ENCODE measurements at regions not wholly inside any gene's neighbourhood (a gene's known extent, or its start where the extent isn't known, plus 50 kb on each side); places are given as distances from the start of the nearest gene placed in this dataset.

GRCh38 chr13:69319656-69320055 lies 788.0 kb upstream of the ATXN8OS start:
- H3K9ac ChIP-seq (ENCODE audit: low read length) = no peak overlapping the region
- ATAC-seq = no peak
- H3K4me3 ChIP-seq (ENCODE audit: low read length) = no peak overlapping the region
- DNase-seq = no peak
- CTCF ChIA-PET = no interaction called here
- H3K4me1 ChIP-seq (ENCODE audit: insufficient read depth, low read length) = no peaks in the 10 kb centered on the region
- H3K36me3 ChIP-seq (ENCODE audit: low read depth, low read length) = no peaks in the 10 kb centered on the region
- no peak overlapping the region for H3K4me2 ChIP-seq (ENCODE audit: low read length)
- no peaks in the 10 kb centered on the region for H4K20me1 ChIP-seq (ENCODE audit: low read length)
- H3K27ac ChIP-seq (ENCODE audit: low read length) = no peak overlapping the region
- H2AFZ ChIP-seq (ENCODE audit: low read length) = no peak overlapping the region
- H3K27me3 ChIP-seq (ENCODE audit: low read length) = no peaks in the 10 kb centered on the region
- H3F3A ChIP-seq (ENCODE audit: low read length, unreplicated experiment) = no peaks in the 10 kb centered on the region
- TF ChIP-seq CTCF (conservative IDR thresholded peaks at IDR 0.05; ENCODE audit: low read depth, low read length) (no peak), EZH2phosphoT487 (IDR thresholded peaks at IDR 0.05; ENCODE audit: borderline replicate concordance, low read length) (no peak), EZH2 (IDR thresholded peaks at IDR 0.05; ENCODE audit: low read length, unreplicated experiment) (no peak)
- intact Hi-C loops (cut with micrococcal nuclease) = loop anchor here (5.0 to 10.0 kb wide), 2 partner anchors 205 to 392 kb away; no protein-coding TSS in a partner anchor
- H3K79me2 ChIP-seq (ENCODE audit: low read length) = no peaks in the 10 kb centered on the region
- no peaks in the 10 kb centered on the region for H3K9me3 ChIP-seq (ENCODE audit: low read length)
- BruUV-seq (replicated peaks) = no TSS peak
- POLR2A ChIA-PET (ENCODE audit: unreplicated experiment) = no interaction called here
- no peaks in the 10 kb centered on the region for H3K9me2 ChIP-seq (replicated peaks; ENCODE audit: low read length)

- Histone ChIP-seq H3K36me3 (ENCODE audit: low read depth, low read length) (no peaks in the 10 kb centered on the region), H3K9me3 (ENCODE audit: low read length) (no peaks in the 10 kb centered on the region), H3K79me2 (ENCODE audit: low read length) (no peaks in the 10 kb centered on the region), H4K20me1 (ENCODE audit: low read length) (no peaks in the 10 kb centered on the region), H3K4me2 (ENCODE audit: low read length) (no peak overlapping the region), H3F3A (ENCODE audit: low read length, unreplicated experiment) (no peaks in the 10 kb centered on the region), H3K4me3 (ENCODE audit: low read length) (no peak overlapping the region), H3K27me3 (ENCODE audit: low read length) (no peaks in the 10 kb centered on the region), H3K27ac (ENCODE audit: low read length) (no peak overlapping the region), H3K9ac (ENCODE audit: low read length) (no peak overlapping the region), H2AFZ (ENCODE audit: low read length) (no peak overlapping the region), H3K4me1 (ENCODE audit: insufficient read depth, low read length) (no peaks in the 10 kb centered on the region), H3K9me2 (replicated peaks; ENCODE audit: low read length) (no peaks in the 10 kb centered on the region)
- CTCF ChIA-PET = no interaction called here
- ATAC-seq (no peak), DNase-seq (no peak)
- TF ChIP-seq EZH2phosphoT487 (IDR thresholded peaks at IDR 0.05; ENCODE audit: borderline replicate concordance, low read length) = no peak
- TF ChIP-seq EZH2 (IDR thresholded peaks at IDR 0.05; ENCODE audit: low read length, unreplicated experiment) = no peak
- no peak for TF ChIP-seq CTCF (conservative IDR thresholded peaks at IDR 0.05; ENCODE audit: low read depth, low read length)
- intact Hi-C loops (cut with micrococcal nuclease) = no loop called here
- POLR2A ChIA-PET (ENCODE audit: unreplicated experiment) = no interaction called here
- no TSS peak for BruUV-seq (replicated peaks)
Measured at GRCh38 chr13:69315039-69315438, 792.6 kb upstream of the ATXN8OS start.

- H3F3A ChIP-seq (ENCODE audit: low read length, unreplicated experiment) = no peaks in the 10 kb centered on the region
- H3K4me1 ChIP-seq (ENCODE audit: insufficient read depth, low read length) = no peaks in the 10 kb centered on the region
- TF ChIP-seq CTCF (conservative IDR thresholded peaks at IDR 0.05; ENCODE audit: low read depth, low read length) (no peak), EZH2phosphoT487 (IDR thresholded peaks at IDR 0.05; ENCODE audit: borderline replicate concordance, low read length) (no peak), EZH2 (IDR thresholded peaks at IDR 0.05; ENCODE audit: low read length, unreplicated experiment) (no peak)
- DNase-seq (no peak), ATAC-seq (no peak)
- no peak overlapping the region for H3K9ac ChIP-seq (ENCODE audit: low read length)
- no peaks in the 10 kb centered on the region for H3K36me3 ChIP-seq (ENCODE audit: low read depth, low read length)
- ChIA-PET CTCF (no interaction called here), POLR2A (ENCODE audit: unreplicated experiment) (no interaction called here)
- H3K4me3 ChIP-seq (ENCODE audit: low read length) = no peak overlapping the region
- H4K20me1 ChIP-seq (ENCODE audit: low read length) = no peaks in the 10 kb centered on the region
- H3K4me2 ChIP-seq (ENCODE audit: low read length) = no peak overlapping the region
- no peaks in the 10 kb centered on the region for H3K9me2 ChIP-seq (replicated peaks; ENCODE audit: low read length)
- H3K27me3 ChIP-seq (ENCODE audit: low read length) = no peaks in the 10 kb centered on the region
- no TSS peak for BruUV-seq (replicated peaks)
- no peaks in the 10 kb centered on the region for H3K79me2 ChIP-seq (ENCODE audit: low read length)
- intact Hi-C loops (cut with micrococcal nuclease) = no loop called here
- H2AFZ ChIP-seq (ENCODE audit: low read length) = no peak overlapping the region
- H3K9me3 ChIP-seq (ENCODE audit: low read length) = no peaks in the 10 kb centered on the region
- H3K27ac ChIP-seq (ENCODE audit: low read length) = no peak overlapping the region
Measured at GRCh38 chr13:69306766-69307165, 800.9 kb upstream of the ATXN8OS start.

Data from PC-3 (cell line).